GM19099 (cell line): ENCODE measurements at regions not wholly inside any gene's neighbourhood (a gene's known extent, or its start where the extent isn't known, plus 50 kb on each side); places are given as distances from the start of the nearest gene placed in this dataset.

ENCODE experiments used
- POLR2A ChIP-seq: IDR thresholded peaks from 3 replicates; pipeline ENCODE4 v1.6.1; 2011; ENCODE audit warnings: low read depth; ENCODE audit not compliant: insufficient read length; ENCODE audit errors: extremely low read depth

DNA sequence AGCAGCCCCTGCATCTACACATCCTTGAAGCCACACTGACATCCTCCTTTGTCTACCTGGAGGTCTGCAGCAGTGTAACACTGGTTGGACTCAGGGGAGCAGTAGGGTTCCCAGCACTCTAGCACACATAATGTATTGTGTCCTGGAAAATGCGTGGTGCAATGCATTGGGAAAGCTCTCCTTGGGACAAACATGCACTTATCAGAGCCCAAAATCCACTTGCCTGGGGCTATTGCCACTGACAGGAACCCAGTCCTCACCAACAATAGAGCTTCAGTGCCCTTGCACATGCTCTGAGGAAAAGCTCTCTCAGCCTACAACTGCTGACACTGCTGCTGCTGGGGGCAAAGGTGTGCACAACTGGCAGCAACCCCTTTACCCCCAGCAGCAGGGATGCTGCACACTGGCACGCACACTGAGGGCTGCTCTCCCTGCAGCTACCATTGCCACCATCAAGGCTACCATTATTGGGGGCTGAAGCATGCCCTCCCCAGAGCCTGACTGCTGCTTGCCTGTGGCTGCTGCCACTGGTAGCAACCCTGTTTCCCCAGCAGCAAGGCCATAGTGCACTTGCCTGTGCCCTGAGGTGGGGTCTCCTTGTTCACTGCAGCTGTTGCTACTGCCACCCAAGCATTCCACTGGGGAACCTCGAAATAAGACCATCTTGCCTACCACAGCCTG is 221.9 kb downstream of the SLC38A4 start:
- no peak for TF ChIP-seq POLR2A

DNA sequence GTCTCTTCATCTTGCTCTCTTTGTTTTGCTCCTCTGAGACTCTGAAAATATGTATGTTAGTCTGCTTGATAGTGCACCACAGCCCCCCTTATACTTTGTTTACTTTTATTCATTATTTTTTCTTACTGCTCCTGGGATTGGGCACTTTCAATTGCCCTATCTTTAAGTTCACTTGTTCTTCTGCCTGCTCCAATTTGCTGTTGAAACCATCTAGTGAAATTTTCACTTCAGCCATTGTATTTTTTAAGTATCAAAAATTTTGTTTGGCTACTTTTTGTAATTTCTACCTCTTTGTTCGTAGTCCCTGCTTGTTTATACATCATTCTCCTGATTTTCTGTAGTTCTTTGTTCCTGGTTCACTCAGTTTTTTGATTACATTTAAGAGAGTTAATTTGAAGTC is 223.3 kb downstream of the SLC38A4 start:
- no peak for TF ChIP-seq POLR2A

DNA sequence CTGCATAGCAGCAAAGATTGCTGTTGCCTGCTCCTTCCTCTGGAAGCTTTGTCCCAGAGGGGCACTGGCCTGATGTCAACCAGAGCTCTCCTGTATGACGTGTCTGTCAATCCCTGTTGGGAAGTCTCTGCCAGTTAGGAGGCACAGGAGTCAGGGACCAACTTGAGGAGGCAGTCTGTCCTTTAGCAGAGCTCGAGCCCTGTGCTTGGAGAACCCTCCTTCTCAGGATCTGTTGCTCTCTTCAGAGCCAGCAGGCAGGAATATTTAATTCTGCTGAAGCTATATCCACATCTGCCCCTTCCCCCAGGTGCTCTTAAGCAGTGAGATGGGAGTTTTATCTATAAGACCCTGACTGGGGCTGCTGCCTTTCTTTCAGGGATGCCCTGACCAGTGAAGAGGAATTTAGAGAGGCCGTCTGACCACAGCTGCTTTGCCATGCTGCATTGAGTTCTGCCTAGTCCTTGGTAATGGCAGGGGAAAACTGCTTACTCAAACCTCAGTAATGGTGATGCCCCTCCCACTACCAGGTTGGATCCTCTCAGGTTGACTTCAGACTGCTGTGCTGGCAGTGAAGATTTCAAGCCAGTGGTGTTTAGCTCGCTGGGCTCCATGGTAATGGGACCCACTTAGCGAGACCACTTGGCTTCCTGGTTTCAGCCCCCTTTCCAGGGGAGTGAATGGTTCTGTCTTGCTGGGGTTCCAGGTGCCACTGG is 218.6 kb upstream of the SLC38A2 start:
- TF ChIP-seq POLR2A: no peak

DNA sequence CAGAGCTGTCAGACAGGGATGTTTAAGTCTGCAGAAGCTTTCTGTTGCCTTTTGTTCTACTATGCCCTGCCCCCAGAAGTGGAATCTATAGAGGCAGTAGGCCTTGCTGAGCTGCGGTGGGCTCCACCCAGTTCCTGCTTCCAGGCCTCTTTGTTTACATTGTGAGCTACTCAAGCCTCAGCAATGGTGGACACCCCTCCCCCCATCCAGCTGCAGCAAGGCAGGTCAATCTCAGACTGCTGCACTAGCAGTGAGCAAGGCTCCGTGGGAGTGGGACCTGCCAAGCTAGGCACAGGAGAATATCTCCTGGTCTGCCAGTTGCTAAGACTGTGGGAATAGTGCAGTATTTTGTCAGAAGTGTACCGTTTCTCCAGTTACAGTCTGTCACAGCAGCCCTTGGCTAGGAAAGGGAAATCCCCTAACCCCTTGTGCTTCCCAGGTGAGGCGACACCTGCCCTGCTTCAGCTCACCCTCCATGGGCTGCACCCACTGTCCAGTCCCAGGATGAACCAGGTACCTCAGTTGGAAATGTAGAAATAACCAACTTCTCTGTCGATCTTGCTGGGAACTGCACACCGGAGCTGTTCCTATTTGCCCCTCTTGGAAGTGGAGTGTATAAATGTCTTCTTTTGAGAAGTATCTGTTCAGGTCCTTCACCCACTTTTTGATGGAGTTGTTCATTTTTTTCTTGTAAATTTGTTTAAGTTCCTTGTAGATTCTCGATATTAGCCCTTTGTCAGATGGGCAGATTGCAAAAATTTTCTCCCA is 213.5 kb upstream of the SLC38A2 start:
- no peak for TF ChIP-seq POLR2A

DNA sequence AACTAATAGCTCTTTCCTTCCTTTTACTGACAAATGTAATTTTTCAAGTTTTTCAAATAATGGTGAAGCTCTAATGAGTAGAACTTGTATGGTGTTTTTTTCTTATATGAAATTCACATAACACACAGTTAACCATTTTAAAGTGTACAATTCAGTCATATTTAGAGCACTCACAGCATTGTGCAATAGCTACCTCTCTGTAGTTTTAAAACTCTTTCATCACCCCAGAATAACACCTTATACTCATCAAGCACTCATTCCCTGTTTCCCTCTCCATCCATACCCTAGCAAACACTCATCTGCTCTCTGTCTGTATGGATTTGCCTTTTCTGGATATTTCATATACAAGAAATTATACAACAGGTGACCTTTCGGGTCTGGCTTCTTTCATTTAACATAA is 207.9 kb upstream of the SLC38A2 start:
- no peak for TF ChIP-seq POLR2A

DNA sequence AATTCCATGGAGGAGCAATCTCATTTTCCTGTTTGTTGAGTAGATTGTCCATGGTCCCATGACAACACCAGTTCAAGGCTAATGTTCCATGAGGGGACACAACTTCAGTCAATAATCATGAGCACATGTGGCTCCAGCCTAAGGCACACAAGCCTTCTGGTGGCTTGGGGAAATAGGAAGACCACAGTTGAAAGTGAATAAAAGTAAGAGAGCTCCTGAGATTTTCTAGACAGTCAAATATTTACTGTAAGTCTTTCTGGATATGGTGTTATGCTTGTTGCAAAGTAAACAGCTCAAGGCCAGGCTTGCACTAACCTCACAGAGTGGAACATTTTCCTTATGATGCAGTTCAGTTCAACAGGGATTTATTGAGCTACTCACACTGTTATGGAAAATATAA is 206.9 kb upstream of the SLC38A2 start:
- TF ChIP-seq POLR2A: no peak

DNA sequence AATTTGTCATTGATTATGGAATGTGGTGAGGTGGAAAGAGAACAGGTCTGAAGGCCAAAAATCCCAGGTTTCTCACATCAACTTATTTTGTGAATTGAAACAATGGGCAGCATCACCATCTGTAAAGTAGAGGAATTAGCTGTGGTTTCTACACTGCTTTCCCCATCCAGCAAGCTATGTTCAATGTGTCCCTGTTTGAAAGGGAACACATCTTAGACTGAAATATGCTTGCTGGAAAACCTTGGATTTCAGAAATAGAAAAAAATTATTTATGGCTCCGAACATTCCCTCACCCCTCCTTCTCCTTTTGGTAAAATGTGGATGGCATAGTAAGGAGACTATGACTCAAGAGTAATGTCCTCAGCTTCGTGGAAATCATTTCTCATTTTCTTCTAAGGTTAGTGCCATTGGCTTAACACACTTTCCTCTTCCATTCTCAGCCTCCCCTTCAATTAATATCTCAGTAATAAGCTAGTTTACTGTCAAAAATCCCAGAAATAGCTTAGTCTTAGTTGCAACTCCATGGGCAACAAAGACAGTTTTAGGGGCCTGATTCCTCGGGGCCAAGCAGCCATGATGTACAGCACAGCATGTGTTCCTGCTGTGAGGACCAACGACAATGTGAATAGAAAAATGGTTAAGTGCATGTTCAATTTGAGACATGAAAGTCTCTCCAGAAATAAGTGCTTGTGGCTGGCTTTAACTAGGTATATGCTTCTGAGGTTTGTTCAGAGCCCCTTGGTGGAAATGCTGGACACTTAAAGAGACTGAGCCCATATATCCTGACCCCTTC is 205.8 kb upstream of the SLC38A2 start:
- no peak for TF ChIP-seq POLR2A

DNA sequence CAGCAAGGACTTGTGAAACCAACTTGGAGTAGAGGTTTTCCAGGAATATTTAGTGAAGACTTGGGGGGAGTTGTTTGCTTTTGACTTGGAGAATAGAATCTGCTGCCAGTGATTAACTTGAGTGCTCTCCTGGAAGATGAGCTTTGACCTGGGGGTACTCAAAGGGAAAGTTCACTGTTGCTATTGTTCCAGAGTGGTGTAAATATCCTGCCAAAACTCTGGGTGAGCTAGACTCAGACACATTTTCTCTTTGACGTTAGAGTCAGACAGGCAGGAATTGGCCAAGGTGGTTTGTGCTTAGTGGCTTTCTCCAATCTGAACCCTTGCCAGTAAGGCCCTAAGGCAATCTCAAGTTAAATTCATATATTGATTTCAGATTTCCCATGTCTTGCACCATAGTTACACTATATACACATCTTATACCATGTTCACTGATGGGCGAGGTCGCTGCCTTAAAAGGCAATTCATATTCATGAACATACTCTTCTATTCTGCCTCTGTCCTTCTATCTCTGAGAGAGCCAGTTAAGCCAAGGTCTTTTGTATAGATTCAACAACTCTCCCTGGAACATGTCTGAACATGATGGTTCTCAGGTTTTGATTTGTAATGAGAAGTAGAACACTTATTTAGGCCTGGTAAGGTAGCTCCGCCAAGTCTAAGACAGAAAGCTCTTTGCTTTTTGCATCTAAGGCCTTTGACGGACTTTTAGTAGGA is 204.6 kb upstream of the SLC38A2 start:
- no peak for TF ChIP-seq POLR2A

DNA sequence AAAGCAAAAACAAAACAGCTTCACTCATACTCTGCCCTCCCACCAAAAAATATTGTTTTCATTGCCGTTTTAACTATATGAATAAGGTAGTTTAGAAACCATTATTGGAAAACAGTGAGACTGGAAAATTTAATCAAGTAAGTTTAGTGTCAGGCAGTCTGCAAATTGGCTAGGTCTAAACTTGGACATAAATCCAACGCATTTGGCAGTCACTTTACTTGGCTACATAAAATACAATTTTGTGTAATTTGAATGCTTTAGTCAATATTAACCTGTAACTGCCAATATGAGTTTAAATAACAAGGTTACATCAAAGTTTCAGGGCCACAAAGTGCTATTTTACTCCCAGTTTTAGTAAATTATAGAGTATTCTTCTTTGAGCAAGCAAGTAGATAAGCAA is 202.3 kb upstream of the SLC38A2 start:
- no peak for TF ChIP-seq POLR2A

DNA sequence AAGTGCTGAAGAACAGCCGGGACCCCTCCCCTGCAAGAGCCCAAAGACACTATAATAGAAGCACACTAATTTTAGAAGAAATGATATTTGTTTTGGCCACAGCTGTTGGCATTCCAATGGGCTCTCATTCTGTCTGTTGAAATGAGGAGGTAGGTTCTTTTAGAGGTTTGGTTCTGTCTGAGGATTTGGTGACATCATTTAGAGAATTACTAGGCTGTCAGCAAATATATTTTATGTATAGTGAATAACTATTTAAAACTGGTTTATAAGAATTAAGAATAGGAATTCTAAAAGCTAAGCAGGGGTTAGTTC is 200.7 kb upstream of the SLC38A2 start:
- no peak for TF ChIP-seq POLR2A

DNA sequence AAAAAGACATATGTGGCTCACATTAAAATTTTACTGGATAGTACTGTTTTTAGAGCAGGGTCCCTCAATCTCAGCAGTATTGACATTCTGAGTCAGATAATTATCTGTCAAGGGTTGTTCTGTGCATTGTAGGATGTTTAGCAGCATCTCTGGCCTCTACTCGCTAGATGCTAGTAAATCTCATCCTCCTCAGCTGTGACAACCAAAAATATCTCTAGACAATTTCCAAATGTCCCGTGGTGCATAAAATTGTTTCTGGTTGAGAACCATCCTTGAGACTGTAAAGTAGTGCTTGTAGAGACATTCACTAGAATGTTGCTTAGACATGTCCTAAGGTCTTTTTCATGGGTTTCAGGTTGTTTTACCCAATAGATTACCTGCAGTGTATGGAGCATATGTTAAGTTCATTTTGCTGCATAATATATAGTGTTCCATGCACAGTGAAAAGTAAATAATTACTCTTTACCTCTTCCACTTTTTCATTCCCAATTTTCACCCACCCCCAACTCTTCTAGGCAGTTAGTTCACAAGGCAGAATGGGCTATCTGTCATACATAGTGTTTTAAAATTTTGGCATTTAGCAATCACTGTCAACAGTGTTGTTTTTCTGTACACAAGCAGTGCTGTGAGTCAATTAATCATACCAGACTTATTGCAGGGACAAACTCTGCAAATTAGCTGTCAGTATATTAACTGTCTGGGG is 200.2 kb upstream of the SLC38A2 start:
- no peak for TF ChIP-seq POLR2A

DNA sequence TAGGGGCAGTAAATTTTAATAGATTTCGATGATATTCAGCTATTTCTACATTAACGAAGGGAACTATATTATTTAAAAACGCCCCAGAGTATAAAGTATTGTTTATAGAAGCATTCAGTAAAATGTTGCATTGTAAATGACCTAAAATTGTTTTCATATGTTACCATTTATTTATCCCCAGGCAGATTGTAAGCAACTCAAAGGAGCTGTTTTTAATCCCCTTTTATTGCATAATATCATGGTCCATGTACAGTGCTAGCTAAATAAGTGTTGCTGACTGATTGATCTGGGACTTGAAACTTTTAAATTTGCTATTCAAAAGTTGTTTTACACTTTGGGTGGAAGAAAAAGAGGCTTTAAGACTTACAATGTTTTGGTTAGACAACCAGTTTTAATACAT is 199.0 kb upstream of the SLC38A2 start:
- TF ChIP-seq POLR2A: no peak

DNA sequence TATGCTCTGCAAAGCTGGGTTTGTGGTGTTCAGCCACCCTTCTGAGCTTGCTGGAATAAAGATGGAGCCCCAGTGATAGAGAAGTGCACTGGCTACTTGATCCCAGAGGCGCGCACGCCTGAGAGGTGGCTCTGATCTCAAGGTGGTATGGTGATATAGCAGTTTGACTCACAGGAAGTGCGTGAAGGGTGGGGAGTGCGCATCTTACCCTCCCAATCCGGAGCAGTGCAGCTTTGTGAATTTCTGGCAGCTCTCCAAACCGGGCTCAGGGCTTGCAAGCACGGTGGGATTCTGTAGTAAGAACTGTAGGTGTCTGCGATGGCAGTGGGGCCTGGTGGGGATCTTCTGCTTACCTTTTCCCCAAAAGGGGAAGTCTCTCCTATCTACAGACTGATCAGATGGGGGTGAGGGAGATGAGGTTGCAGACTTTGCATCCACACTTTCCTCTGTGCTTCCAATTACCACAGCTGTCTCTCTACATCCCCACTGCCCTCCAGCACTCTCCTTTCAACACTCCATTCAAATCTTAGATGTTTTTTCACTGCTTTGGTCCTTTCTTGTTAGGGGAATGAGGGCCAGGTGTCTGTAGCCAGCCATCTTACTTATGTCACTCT is 197.4 kb upstream of the SLC38A2 start:
- TF ChIP-seq POLR2A: no peak

DNA sequence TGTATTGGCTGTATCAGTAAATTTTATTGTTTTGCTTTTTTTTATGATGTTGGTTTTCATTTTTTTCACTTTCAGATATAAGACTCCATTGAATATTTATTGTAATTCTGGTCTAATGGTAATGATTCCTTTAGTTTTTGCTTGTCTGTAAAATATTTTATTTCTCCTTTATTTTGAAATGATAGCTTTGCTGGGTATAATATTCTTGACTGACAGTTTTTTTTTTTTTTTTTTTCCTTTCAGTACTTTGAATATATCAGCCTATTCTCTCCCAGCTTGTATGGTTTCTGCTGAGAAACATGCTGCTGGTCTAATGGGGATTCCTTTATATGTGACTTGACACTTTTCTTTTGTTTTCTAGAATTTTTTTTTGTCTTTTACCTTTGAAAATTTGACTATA is 195.1 kb upstream of the SLC38A2 start:
- no peak for TF ChIP-seq POLR2A
